Smooth muscle cell of the brain vasculature (primary cell): ENCODE measurements at regions not wholly inside any gene's neighbourhood (a gene's known extent, or its start where the extent isn't known, plus 50 kb on each side); places are given as distances from the start of the nearest gene placed in this dataset.

ENCODE experiments used
- DNase-seq: peaks from one replicate; pipeline ENCODE4 v3.0.0-alpha.2; 2012; ENCODE audit warnings: low read depth, low spot score

DNA sequence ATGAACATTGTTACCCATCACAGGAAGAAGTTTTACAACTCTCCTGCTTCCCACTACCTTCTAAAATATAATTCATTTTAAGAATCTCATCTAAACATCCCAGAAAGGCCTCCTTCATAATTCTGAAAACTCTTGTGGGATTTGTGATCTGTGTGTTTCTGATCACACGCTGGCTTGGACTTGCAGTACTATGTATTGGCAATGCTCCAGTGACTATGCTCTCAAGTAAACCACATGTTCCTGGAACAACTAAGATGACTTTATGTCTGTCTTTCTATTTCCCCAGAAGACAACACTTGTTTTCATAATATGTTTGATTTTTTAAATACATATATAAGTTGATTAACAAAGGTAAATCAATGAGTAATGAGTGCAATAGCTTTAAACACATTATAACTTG, 376.6 kb upstream of the NETO1 start:
- peak; percentile 33 for DNase-seq

DNA sequence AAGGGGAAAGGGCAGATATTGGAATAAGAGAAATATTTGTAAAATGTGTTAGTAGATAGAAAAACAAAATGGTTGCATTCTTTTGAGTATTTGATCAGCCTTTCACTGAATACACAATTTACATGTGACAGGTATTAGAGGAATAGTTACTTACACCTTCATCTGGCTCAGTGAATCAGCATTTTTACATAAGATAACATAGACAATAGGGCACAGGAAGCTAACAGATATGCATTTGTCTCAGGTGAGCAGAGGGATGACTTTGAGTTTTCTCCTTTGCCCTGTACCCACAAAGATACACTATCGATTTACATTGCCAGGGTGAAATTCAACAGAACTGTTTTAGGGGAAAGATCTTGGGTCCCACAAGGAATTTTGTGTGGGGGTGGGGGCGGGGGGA, 373.1 kb upstream of the NETO1 start:
- DNase-seq: no peak

DNA sequence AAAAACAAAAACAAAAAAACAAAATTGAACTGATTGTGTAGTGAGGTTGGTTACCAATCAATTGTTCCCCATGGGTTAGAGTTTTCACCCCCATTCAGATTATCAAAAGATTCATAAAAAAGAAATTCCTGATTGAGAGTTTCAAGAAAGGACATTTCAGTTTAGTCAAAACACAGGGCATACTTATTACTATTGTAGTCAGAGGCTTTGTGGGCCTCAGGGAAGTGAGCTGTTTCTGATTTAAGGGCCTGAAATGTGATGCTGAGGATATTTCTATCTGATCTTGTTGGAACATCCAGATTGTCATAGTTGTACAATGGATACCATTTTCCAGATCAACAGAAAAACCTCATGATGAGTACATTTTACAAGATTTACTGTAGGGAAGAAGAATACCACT, 368.1 kb upstream of the NETO1 start:
- no peak for DNase-seq

DNA sequence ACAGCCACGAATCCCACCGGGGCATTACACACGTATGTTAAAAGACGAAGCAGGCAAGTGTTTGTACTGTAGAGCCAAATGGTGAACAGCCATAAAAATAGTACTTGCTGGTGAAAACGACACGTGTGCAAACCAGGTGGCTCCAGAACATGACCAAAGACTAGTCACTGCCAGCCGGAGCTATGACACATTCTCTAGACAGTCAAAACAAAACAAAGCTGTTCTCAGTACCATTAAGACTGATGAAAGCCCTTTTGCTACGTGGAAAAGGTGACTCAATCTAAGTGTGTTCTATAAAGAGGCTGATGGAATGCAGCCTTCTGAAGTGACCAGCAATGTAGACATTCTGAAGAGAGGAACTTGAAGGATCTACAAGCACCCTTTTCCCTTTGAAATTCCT, 367.7 kb upstream of the NETO1 start:
- DNase-seq: no peak

DNA sequence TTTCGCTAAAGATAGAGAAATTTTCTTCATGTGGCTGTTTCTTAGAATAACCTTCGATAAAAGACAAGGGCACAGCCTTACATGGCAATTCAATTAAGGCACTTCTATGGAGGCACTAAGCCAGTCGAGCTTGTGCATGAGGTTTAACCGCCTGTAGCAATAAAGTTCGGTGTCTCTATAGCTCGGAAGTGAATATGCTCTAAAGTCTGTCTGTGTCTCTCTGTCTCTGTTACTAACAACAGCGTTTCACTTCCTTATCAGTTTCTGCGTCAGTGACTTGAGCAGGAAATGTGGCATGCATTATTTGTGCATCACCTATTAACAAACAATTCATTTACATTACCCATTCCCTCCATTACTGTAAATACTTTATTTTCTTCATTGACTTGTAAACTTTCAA, 365.1 kb upstream of the NETO1 start:
- DNase-seq: no peak

DNA sequence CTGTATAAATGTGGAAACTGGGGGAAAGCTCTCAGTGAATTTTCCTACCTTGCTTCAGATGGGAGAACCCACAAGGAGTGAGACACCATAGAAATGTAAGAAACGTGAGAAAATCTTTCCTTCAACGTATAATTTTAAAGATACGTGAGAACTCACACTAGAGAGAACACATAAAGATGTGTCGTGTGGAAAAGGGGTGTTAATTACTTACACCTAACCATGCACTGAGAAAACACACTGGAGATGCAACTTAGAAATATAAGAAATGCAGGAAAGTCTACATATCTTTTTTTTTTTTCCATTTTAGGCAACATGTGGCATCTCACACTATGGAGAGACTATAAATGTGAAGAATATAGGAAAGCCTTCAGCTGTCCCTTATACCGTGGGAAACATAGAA, 352.9 kb upstream of the NETO1 start:
- DNase-seq: no peak

DNA sequence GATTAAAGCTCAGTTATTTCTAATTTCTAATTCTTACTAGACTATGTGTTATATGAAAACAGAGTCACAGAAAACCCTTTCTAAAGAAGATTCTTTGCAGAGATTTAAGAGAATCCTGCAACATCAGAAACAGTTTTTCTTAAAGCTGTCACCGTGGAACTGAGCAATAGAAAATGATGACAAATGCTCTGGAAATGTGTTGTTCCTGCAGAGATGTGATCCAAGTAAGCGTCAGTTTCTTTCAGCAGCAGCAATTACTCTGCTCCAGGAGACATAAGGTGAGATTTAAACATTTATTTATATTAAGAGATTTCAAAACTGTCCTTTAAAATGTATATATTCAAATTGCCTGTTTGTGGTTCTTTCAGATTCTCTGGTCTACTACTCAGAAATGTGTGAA, 350.5 kb upstream of the NETO1 start:
- no peak for DNase-seq

DNA sequence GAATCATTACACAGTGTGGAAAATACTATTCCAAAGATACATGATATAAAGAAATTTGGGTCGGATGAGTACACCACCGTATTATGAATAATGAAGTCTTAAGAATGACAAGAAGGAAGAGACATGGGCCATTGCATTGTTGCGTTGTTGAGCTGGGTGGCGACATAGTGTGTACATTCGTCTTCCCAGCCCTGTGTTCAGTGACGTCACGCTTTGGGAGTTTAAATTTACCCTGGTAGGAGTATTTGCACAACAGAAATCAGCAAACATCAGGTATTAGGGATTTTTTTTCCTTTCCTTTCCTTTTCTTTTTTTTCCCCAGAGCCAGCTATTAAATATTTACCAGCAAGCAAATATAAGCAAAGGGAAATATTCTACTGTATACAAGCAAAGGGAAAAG, 347.2 kb upstream of the NETO1 start:
- DNase-seq: no peak

DNA sequence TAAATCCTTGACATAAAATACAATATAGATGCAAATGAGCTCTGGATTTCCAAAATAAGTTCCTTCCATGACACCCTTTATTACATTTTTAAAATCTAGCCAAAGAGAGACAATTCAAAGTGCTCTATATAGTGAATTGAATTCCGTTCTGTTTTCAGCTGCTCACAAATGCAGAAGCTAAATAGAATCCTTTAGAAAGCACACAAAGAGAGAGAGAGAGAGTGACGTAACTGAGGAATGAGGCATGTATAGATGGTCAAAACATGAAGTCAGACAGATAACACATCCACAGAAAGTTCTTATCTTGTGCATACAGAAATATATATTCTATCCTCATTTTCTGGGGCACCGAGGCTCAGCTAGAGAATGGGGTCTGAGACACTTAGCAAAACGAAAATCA, 344.7 kb upstream of the NETO1 start:
- no peak for DNase-seq

DNA sequence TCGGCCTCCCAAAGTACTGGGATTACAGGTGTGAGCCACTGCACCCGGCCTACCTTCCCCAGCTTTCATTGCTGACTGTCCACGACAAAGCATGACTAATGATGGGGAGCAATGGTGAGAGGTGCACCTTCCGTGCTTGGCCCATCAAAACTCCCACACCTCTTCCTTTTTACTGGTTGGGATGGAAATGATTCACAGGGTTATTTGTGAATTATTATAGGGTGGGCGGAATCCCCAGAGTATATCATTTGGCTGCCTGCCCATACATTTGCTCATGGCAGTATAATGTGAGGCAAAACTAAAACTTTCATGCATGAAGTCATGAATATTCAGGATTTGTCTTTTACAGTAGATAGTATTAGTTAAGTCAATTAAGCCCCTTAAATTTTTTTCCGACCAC, 334.2 kb upstream of the NETO1 start:
- no peak for DNase-seq

DNA sequence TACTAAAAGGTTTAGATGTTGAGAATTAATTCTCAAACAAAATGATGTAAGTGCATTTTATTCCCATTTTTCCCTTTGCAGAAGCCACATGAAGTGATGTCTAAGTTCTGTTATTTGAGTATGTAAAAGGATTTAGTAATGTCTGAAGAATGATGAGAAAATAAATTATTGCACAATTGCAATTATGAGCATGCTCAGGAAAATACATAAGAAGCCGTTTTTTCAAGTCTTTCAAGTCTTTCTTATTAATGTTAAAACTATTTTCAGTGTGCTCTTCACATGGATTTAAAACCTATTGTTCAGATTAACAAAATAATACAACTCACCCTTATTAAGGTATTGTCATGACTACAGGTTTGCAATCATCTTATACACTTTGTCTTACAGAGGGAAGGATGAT, 331.4 kb upstream of the NETO1 start:
- no peak for DNase-seq

DNA sequence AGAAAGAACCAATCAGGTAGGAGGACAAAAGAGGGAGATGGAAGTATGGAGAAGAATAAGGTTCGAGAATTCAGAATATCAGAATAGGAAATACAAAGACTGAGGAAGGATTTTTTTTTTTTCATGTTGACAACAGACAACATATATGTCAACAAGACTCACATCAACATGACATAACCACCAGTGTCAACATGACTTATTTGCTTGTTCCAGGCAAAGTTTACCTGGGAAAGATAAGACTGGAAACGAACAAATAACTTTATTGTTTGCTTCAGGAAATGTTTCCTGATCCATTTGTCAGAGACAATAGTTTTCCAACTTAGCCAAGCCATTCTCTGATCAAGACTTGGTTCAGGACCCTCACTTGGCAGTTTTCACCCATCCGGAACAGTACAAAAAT, 321.9 kb upstream of the NETO1 start:
- DNase-seq: no peak

DNA sequence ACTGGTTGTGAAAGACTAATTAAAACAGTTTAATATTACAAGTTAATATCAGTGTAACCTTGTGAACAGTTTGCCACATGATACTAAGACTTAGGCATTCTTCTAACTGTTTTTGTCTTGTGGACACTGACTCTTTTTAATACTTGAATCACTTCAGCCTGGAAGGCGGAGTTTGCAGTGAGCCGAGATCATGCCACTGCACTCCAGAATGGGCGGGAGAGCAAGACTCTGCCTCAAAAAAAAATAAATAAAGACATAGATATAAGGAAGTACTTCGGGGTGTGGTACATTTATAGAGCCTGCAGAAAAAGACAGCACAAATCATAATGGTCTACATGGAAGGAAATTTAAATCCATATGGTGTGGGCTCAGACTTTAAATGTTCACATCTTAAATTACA, 300.4 kb upstream of the NETO1 start:
- DNase-seq: no peak

DNA sequence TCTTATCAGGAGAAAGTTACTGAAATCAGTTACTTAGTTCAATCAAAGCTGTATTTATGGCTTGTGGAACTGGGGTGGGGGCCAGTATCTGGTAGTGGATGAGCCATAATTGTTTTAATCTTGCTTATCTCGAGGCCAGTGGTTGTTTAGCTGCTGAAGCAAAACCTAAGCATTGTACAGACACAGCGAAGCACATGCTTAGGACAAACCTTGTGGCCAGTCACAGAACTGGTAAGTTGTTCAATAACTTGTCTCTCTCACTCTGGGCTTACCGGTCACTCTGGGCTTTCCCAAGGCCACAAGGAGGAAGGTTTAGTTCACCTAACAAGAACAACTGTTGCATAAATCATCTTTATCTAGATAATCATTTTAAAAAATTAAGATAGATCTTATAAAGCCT, 296.6 kb upstream of the NETO1 start:
- DNase-seq: no peak

DNA sequence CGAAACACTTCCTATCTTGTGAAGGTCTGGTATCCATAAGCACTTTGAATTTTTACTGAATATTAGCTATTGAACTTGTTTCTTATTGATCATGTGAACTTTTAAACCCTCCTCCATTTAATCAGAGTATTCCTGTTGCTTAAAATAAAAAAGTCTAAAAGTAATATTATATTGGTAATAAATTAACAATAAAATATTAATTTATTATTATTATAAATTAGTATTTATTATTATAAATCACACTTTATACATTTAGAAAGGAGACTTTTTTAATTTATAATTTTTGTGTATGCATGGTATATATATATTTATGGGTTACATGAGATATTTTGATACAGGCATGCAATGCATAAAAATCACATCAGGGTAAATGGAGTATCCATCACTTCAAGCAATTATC, 295.4 kb upstream of the NETO1 start:
- DNase-seq: no peak

DNA sequence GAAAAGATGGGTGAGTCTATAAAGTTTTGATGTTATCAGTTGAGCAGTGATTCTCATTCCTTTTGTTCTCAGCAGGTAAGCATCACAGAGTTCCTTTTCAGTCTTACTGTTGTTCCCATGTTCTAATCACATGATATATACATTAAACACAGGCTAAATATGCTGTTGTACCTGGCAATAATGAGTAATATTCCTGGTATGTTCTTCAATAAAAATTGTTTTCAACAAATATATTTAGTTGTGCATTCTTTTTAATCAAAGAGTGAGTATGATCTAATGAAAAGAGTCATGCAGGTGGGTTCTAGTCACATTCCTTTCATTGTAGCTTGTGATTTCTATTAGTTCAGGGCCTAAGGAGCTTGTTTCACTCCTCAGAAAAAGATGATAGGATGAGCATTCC, 288.3 kb upstream of the NETO1 start:
- DNase-seq: no peak

DNA sequence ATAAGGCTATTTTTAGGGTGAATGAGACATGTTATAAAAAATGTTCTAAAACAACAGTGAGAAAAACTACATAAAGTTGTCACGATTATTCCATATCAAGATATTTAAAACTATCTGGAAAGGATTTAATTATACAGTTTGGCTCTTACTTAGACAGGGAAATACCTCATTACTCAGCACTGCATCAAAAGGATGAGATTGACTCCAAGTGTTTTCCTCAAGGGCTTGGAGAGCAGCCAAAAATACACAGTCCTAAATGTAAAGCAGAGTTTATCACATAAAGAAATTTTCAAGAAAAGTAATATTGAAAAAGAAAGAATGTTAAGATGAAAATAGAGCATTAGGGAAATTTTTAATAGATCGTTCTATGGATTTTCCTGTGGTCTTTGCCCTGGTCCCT, 285.5 kb upstream of the NETO1 start:
- peak; percentile 6 for DNase-seq

DNA sequence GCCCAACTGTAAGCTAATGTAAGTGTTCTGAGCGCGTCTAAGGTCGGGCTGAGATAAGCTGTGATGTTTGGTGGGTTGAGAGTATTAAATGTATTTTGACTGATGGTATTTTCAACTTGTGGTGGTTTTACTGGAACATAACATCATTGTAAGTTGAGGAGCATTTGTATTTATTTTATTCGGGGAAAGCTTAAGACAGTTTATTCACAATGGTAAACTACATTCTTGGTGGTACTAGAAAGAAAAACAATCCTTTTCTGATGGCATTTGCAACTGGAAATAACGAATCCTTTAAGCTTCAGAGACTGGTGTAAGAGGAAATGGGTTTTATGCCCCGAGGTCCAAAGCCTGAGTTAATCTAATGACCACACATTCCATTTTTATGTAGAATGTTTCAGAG, 283.3 kb upstream of the NETO1 start:
- DNase-seq: no peak

DNA sequence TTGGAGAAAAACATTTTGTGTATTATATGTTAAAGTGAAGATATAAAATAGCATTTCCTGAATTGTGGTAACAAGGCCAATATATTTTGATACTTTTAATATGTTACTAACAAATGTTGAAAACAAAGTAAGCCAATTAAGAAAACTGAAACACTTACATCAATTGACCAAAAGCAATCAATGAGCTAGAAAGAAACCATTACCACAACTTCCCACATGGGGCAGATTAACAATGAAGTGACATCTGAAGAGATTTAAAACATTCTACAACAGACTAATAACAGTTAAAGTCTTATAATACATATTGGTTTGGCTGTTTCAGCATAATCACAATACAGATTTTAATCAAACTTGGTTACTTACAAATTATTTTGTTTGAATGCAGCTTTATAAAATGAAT, 282.4 kb upstream of the NETO1 start:
- no peak for DNase-seq

DNA sequence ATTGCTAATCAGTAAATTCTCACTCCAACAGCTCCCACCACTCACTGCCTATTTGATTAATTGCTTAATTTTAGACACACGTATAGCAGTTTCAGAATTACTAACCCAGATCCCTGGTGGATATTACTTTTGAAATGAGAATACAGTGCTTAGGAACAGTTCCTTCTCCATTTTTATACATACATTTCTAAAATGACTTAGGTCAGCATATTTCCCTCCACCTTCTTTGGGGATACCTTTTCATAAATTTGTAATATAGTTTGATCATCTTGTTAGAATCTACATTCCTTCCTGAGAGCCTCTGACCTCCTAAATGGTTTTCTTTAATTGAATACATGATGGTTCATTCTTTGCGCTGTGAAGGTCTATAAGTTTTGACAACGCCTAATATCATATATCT, 279.8 kb upstream of the NETO1 start:
- DNase-seq: no peak

DNA sequence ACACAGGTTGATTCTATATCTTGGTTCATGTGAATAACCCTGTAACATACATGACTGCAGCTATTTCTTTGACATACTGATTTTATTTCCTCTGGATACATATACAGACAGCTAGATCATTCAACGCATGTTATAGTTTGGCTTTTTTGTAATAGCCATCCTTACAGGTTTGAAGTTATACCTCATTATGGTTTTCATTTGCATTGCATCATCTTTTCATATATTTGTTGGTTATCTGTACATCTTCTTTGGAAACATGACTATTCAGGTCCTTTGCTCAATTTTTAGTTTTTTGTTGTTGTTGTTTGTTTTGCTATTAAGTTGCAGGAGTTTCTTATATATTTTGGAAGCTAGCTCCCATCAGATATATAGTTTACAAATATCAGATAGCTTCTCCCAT, 276.2 kb upstream of the NETO1 start:
- DNase-seq: no peak

DNA sequence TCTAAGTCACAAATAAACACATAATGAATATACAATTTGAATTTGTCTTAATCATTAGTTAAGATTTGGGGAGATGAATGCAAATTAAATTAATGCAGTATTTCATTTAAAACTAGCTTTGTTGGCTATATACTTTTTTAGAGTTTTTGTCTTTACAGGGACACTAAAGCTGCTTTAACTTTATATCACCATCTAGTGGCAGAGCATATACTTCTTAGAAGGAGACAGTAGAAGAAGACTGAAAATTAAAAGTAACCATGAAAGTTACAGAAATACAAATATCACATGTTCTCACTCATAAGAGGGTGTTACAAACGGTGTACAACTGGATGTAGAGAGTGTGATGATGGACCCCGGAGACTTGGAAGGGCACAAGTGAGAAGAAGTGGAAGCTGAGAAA, 268.3 kb upstream of the NETO1 start:
- no peak for DNase-seq

DNA sequence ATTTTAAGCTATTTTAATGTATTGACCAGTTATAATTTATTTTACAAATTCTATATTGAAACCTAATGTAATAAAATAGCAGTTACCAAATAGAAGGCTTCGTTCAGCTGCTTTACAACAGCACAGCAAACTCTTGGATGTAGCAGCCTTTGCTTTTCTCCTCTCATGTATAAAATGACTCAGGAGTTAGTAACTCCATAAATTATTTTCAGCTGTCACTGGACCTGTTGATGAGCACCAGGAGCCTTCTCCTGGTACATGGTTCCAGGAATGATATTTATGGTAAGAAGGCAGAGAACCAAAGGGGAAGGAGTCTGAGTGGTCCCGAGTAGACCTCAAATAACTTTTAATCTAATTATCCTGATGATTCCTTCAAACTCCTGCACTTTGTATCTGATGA, 256.4 kb upstream of the NETO1 start:
- DNase-seq: no peak

DNA sequence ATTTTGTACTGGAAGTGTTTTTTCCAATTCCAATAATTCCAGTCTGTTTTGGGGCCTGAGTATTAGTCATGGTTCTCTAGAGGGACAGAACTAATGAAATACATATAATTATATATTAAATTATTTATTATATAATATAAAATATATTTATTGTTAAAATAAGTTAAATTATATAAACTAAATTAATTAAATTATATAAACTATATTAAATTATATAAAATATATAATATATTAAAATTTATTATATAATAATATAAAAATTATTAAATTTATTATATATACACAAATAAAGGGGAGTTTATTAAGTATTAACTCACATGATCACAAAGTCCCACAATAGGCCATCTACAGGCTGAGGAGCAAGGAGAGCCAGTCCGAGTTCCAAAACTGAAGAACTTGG, 253.4 kb upstream of the NETO1 start:
- DNase-seq: no peak

DNA sequence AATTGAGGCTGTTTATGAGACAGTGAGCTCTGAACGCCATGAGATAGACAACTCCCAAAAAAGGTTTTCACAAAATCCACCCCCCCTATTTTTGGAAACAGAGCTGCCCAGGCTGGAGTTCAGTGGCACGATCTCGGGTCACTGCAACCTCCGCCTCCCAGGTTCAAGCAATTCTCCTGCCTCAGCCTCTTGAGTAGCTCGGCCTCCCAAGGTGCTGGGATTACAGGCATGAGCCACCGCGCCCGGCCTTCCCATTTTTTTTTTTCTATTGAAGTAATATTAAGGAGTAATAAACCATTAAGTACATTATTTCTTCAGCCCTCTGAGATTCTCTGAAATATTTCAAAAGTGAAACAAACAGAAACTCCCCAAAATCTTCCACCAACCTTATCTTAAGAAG, 252.8 kb upstream of the NETO1 start:
- DNase-seq: no peak
